A673 (cell line): ENCODE measurements at regions not wholly inside any gene's neighbourhood (a gene's known extent, or its start where the extent isn't known, plus 50 kb on each side); places are given as distances from the start of the nearest gene placed in this dataset.
"Not testable (repeated sequence)": the region's sequence is repeated elsewhere in the genome, so short reads cannot be mapped to it uniquely, and the experiment has no call there.

ENCODE experiments used
- BruUV-seq: library from RNA; stranded (reverse); fragments of 400-500 nt; replicated peaks from 2 replicates; lab custom pipeline; 2021; lab: Mats Ljungman, UMichigan
- CTCF ChIA-PET: fragments of 300-600 bp; sonication (Branson Sonifier 250); formaldehyde crosslinking; loops from one replicate; lab custom pipeline; 2022; ENCODE audit warnings: antibody characterized with exemption; lab: Charles Lee
- POLR2A ChIA-PET: fragments of 300-600 bp; sonication (Branson Sonifier 250); formaldehyde crosslinking; loops from one replicate; lab custom pipeline; 2022; ENCODE audit warnings: antibody characterized with exemption; ENCODE audit not compliant: low non-redundant PET; lab: Charles Lee
- DNase-seq: peaks from one replicate; pipeline ENCODE4 v3.0.0-alpha.2; 2015; ENCODE audit warnings: low spot score
- H3K27ac ChIP-seq: fragments of 200-600 bp; sonication (generic); 2 replicates; pipeline ENCODE4 v1.5.1; 2016; ENCODE audit warnings: mixed run types, low read depth, mild to moderate bottlenecking, mixed read lengths, antibody characterized with exemption, low read length; ENCODE audit not compliant: poor library complexity, severe bottlenecking
- H3K27me3 ChIP-seq: fragments of 200-600 bp; sonication (generic); replicated peaks from 2 replicates; pipeline ENCODE4 v1.6.1; 2017; ENCODE audit warnings: mixed run types, low read depth, mild to moderate bottlenecking, mixed read lengths, antibody characterized with exemption, low read length; ENCODE audit not compliant: insufficient read depth, poor library complexity
- H3K36me3 ChIP-seq: fragments of 200-600 bp; sonication (generic); 2 replicates; pipeline ENCODE4 v1.6.1; 2016; ENCODE audit warnings: mixed run types, mild to moderate bottlenecking, mixed read lengths, antibody characterized with exemption, low read length; ENCODE audit not compliant: insufficient read depth, poor library complexity, severe bottlenecking
- H3K4me1 ChIP-seq: fragments of 200-600 bp; sonication (generic); 2 replicates; pipeline ENCODE4 v1.6.1; 2017; ENCODE audit warnings: mixed run types, mild to moderate bottlenecking, mixed read lengths, antibody characterized with exemption, low read length; ENCODE audit not compliant: insufficient read depth, poor library complexity, severe bottlenecking
- H3K4me3 ChIP-seq: fragments of 200-600 bp; sonication (generic); 2 replicates; pipeline ENCODE4 v1.5.1; 2016; ENCODE audit warnings: low read depth, mixed run types, mild to moderate bottlenecking, mixed read lengths, low read length; ENCODE audit not compliant: poor library complexity, severe bottlenecking
- H3K9me3 ChIP-seq: fragments of 200-600 bp; sonication (generic); 2 replicates; pipeline ENCODE4 v1.6.1; 2016; ENCODE audit warnings: mixed run types, low read depth, mild to moderate bottlenecking, mixed read lengths, antibody characterized with exemption, low read length; ENCODE audit not compliant: poor library complexity, severe bottlenecking
- EZH2 ChIP-seq: fragments of 200-600 bp; sonication (generic); IDR thresholded peaks from 2 replicates; pipeline ENCODE4 v1.6.1; 2017; ENCODE audit warnings: borderline replicate concordance, low read depth, mild to moderate bottlenecking, mixed read lengths, antibody characterized with exemption, low read length; ENCODE audit not compliant: poor library complexity, severe bottlenecking
- intact Hi-C: fragments of 100-400 bp; cut with micrococcal nuclease; formaldehyde crosslinking; loops from one replicate; pipeline ENCODE4 v1.10.0; 2022; ENCODE audit not compliant: unreplicated experiment
- TF ChIP-seq, protein P1 (sequence below): fragments of 300-800, 200-600 bp; sonication (generic); conservative IDR thresholded peaks from 2 replicates; pipeline ENCODE4 v1.5.1; 2017; ENCODE audit warnings: low read depth, mild to moderate bottlenecking, antibody characterized with exemption, low read length, moderate library complexity, mixed read lengths

GRCh38 chr10:45545150-45545549, 127.4 kb downstream of the ZFAND4 start:
- H3K27me3 ChIP-seq: no peaks in the 10 kb centered on the region
- H3K36me3 ChIP-seq: no peaks in the 10 kb centered on the region
- H3K9me3 ChIP-seq: no peaks in the 10 kb centered on the region
- no peak for DNase-seq
- no peak for TF ChIP-seq EZH2
- TF ChIP-seq, protein P1, sequence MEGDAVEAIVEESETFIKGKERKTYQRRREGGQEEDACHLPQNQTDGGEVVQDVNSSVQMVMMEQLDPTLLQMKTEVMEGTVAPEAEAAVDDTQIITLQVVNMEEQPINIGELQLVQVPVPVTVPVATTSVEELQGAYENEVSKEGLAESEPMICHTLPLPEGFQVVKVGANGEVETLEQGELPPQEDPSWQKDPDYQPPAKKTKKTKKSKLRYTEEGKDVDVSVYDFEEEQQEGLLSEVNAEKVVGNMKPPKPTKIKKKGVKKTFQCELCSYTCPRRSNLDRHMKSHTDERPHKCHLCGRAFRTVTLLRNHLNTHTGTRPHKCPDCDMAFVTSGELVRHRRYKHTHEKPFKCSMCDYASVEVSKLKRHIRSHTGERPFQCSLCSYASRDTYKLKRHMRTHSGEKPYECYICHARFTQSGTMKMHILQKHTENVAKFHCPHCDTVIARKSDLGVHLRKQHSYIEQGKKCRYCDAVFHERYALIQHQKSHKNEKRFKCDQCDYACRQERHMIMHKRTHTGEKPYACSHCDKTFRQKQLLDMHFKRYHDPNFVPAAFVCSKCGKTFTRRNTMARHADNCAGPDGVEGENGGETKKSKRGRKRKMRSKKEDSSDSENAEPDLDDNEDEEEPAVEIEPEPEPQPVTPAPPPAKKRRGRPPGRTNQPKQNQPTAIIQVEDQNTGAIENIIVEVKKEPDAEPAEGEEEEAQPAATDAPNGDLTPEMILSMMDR: no peak
- CTCF ChIA-PET: no interaction called here
- no peak overlapping the region for H3K27ac ChIP-seq
- POLR2A ChIA-PET: no interaction called here
- no peaks in the 10 kb centered on the region for H3K4me1 ChIP-seq
- no TSS peak for BruUV-seq
- no peak overlapping the region for H3K4me3 ChIP-seq
- intact Hi-C loops: no loop called here

GRCh38 chr10:45544191-45544590, 128.4 kb downstream of the ZFAND4 start:
- BruUV-seq: no TSS peak

DNA sequence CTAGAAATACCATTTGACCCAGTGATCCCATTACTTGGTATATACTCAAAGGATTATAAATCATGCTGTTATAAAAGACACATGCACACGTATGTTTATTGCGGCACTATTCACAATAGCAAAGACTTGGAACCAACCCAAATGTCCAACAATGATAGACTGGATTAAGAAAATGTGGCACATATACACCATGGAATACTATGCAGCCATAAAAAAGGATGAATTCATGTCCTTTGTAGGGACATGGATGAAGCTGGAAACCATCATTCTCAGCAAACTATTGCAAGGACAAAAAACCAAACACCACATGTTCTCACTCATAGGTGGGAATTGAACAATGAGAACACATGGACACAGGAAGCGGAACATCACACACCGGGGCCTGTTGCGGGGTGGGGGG, 131.5 kb downstream of the ZFAND4 start:
- DNase-seq, H3K27ac ChIP-seq, H3K36me3 ChIP-seq, BruUV-seq, intact Hi-C loops, H3K4me1 ChIP-seq, H3K4me3 ChIP-seq, H3K9me3 ChIP-seq, POLR2A ChIA-PET, H3K27me3 ChIP-seq, CTCF ChIA-PET: not testable (repeated sequence)

More at GRCh38 chr10:45544191-45544590, 128.4 kb downstream of the ZFAND4 start:
- Histone ChIP-seq H3K4me3 (no peak overlapping the region), H3K9me3 (no peaks in the 10 kb centered on the region), H3K4me1 (no peaks in the 10 kb centered on the region), H3K27me3 (no peaks in the 10 kb centered on the region), H3K36me3 (no peaks in the 10 kb centered on the region), H3K27ac (no peak overlapping the region)
- POLR2A ChIA-PET: no interaction called here
- intact Hi-C loops: no loop called here
- TF ChIP-seq EZH2: no peak
- TF ChIP-seq, protein P1: no peak
- no peak for DNase-seq
- CTCF ChIA-PET: no interaction called here

GRCh38 chr10:45540589-45540988, 132.0 kb downstream of the ZFAND4 start:
- H3K9me3 ChIP-seq, H3K27me3 ChIP-seq, POLR2A ChIA-PET, CTCF ChIA-PET, intact Hi-C loops, BruUV-seq, H3K4me3 ChIP-seq, DNase-seq, H3K27ac ChIP-seq, H3K4me1 ChIP-seq, H3K36me3 ChIP-seq: not testable (repeated sequence)

GRCh38 chr10:45539569-45539968, 133.0 kb downstream of the ZFAND4 start:
- H3K36me3 ChIP-seq, H3K4me3 ChIP-seq, BruUV-seq, H3K27me3 ChIP-seq, H3K4me1 ChIP-seq, POLR2A ChIA-PET, H3K27ac ChIP-seq, DNase-seq, intact Hi-C loops, H3K9me3 ChIP-seq, CTCF ChIA-PET: not testable (repeated sequence)
